GM21786 (cell line): ENCODE measurements at regions not wholly inside any gene's neighbourhood (a gene's known extent, or its start where the extent isn't known, plus 50 kb on each side); places are given as distances from the start of the nearest gene placed in this dataset.

Experiments
- ATAC-seq: cut with Tn5 transposase; IDR thresholded peaks from one replicate; pipeline ENCODE4 v1.9.1; 2021; ENCODE audit not compliant: unreplicated experiment

GRCh38 chr9:115362640-115363039 lies 244.7 kb upstream of the TNC start:
- no peak for ATAC-seq

- ATAC-seq = no peak
Measured at GRCh38 chr9:115364991-115365390, 247.0 kb upstream of the TNC start.

GRCh38 chr9:115367321-115367720 lies 249.4 kb upstream of the TNC start:
- no peak for ATAC-seq

- ATAC-seq = no peak
Measured at GRCh38 chr9:115367780-115368525, 250.0 kb upstream of the TNC start.

GRCh38 chr9:115369322-115369957 lies 251.5 kb upstream of the TNC start:
- no peak for ATAC-seq

- peak; percentile 92 for ATAC-seq
Measured at GRCh38 chr9:115373000-115373709, 255.2 kb upstream of the TNC start.

GRCh38 chr9:115373710-115374045 lies 255.7 kb upstream of the TNC start:
- no peak for ATAC-seq

GRCh38 chr9:115374724-115375268 lies 256.8 kb upstream of the TNC start:
- ATAC-seq = no peak

- no peak for ATAC-seq
Measured at GRCh38 chr9:115378241-115378640, 260.3 kb upstream of the TNC start.

GRCh38 chr9:115378758-115379157 lies 260.8 kb upstream of the TNC start:
- ATAC-seq = peak; percentile 44

- no peak for ATAC-seq
Measured at GRCh38 chr9:115379719-115380118, 261.8 kb upstream of the TNC start.

GRCh38 chr9:115382865-115383264 lies 264.9 kb upstream of the TNC start:
- ATAC-seq = no peak

GRCh38 chr9:115385383-115386122 lies 267.6 kb upstream of the TNC start:
- no peak for ATAC-seq

- ATAC-seq = no peak
Measured at GRCh38 chr9:115386963-115387770, 269.2 kb upstream of the TNC start.

GRCh38 chr9:115391168-115391825 lies 273.3 kb upstream of the TNC start:
- ATAC-seq = no peak

- ATAC-seq = no peak
Measured at GRCh38 chr9:115393976-115394775, 276.2 kb upstream of the TNC start.

GRCh38 chr9:115395511-115396021 lies 277.6 kb upstream of the TNC start:
- no peak for ATAC-seq

GRCh38 chr9:115396071-115396529 lies 278.1 kb upstream of the TNC start:
- no peak for ATAC-seq
